Neural cell (in vitro differentiated cells): ENCODE measurements at regions not wholly inside any gene's neighbourhood (a gene's known extent, or its start where the extent isn't known, plus 50 kb on each side); places are given as distances from the start of the nearest gene placed in this dataset.

Experiments
- CTCF ChIP-seq: fragments of 450-650 bp; IDR thresholded peaks from 2 replicates; pipeline ENCODE4 v1.5.1; 2014; ENCODE audit warnings: antibody characterized with exemption, mild to moderate bottlenecking, moderate library complexity; ENCODE audit not compliant: poor library complexity, severe bottlenecking
- EP300 ChIP-seq: fragments of 450-650 bp; conservative IDR thresholded peaks from 2 replicates; pipeline ENCODE4 v1.6.1; 2014; ENCODE audit warnings: antibody characterized with exemption, mild to moderate bottlenecking, moderate library complexity; ENCODE audit not compliant: poor library complexity, severe bottlenecking
- EZH2 ChIP-seq: fragments of 200-600, 300-800 bp; shearing (Covaris generic), sonication (generic); IDR thresholded peaks from 2 replicates; pipeline ENCODE4 v1.6.1; 2014; ENCODE audit warnings: antibody characterized with exemption, low read length, borderline replicate concordance, mild to moderate bottlenecking; ENCODE audit not compliant: insufficient read depth, poor library complexity, severe bottlenecking
- POLR2AphosphoS5 ChIP-seq: IDR thresholded peaks from 2 replicates; pipeline ENCODE4 v1.6.1; 2012
- TF ChIP-seq, protein P1 (sequence below): IDR thresholded peaks from 2 replicates; pipeline ENCODE4 v1.6.1; 2012; ENCODE audit warnings: borderline replicate concordance

- no peak for TF ChIP-seq EZH2
- TF ChIP-seq, protein P1, sequence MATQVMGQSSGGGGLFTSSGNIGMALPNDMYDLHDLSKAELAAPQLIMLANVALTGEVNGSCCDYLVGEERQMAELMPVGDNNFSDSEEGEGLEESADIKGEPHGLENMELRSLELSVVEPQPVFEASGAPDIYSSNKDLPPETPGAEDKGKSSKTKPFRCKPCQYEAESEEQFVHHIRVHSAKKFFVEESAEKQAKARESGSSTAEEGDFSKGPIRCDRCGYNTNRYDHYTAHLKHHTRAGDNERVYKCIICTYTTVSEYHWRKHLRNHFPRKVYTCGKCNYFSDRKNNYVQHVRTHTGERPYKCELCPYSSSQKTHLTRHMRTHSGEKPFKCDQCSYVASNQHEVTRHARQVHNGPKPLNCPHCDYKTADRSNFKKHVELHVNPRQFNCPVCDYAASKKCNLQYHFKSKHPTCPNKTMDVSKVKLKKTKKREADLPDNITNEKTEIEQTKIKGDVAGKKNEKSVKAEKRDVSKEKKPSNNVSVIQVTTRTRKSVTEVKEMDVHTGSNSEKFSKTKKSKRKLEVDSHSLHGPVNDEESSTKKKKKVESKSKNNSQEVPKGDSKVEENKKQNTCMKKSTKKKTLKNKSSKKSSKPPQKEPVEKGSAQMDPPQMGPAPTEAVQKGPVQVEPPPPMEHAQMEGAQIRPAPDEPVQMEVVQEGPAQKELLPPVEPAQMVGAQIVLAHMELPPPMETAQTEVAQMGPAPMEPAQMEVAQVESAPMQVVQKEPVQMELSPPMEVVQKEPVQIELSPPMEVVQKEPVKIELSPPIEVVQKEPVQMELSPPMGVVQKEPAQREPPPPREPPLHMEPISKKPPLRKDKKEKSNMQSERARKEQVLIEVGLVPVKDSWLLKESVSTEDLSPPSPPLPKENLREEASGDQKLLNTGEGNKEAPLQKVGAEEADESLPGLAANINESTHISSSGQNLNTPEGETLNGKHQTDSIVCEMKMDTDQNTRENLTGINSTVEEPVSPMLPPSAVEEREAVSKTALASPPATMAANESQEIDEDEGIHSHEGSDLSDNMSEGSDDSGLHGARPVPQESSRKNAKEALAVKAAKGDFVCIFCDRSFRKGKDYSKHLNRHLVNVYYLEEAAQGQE, result no peak
- no peak for TF ChIP-seq EP300
- TF ChIP-seq CTCF, result no peak
- no peak for TF ChIP-seq POLR2AphosphoS5
Observed at GRCh38 chr10:65291286-65291685, 1634.5 kb upstream of the LRRTM3 start.
